ENCODE measurements at regions not wholly inside any gene's neighbourhood (a gene's known extent, or its start where the extent isn't known, plus 50 kb on each side); places are given as distances from the start of the nearest gene placed in this dataset.
"Not testable (repeated sequence)": the region's sequence is repeated elsewhere in the genome, so short reads cannot be mapped to it uniquely, and the experiment has no call there.

- Histone ChIP-seq H4K20me1 (no peaks in the 10 kb centered on the region), H3K4me1 (no peaks in the 10 kb centered on the region; a peak in 1 of 20 replicates), H3K9me3 (replicated peaks in 1 of 11) (peaks cover 8 to 26% (median 14%) of the 10 kb centered on the region in 11 experiments), H3K4me2 (no peak overlapping the region), H3K36me3 (no peaks in the 10 kb centered on the region), H3K27me3 (no peaks in the 10 kb centered on the region), H3K27ac (no peak overlapping the region), H3K9ac (no peak overlapping the region), H3K4me3 (no peak overlapping the region)
- TF ChIP-seq Cebpa-rat (IDR thresholded peaks at IDR 0.05): no peak
These were observed 98.4 kb upstream of the OR9G4 start for GRCh38 chr11:56846631-56847576.

DNA sequence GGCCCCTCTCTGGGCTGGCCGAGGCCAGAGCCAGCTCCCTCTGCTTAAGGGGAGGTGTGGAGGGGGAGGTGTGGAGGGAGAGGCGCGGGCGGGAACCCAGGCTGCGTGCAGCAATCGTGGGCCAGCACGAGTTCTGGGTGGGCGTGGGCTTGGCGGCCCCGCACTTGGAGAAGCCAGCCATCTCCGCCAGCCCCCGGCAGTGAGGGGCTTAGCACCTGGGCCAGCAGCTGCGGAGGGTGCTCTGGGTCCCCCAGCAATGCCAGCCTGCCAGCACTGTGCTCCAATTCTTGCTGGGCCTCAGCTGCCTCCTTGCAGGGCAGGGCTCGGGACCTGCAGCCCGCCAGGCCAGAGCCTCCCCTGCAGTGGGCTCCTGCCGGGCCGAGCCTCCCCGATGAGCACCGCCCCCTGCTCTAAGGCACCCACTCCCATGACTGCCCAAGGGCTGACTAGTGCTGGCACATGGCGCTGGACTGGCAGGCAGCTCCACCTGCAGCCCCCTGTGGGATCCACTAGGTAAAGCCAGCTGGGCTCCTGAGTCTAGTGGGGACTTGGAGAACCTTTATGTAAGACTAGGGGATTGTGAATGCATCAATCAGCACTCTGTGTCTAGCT lies 96.7 kb upstream of the OR9G4 start:
- H3K36me3 ChIP-seq: no peaks in the 10 kb centered on the region
- H3K27ac ChIP-seq: no peak overlapping the region

GRCh38 chr11:56843816-56844215 lies 95.3 kb upstream of the OR9G4 start:
- Histone ChIP-seq H4K20me1 (no peaks in the 10 kb centered on the region), H3K27me3 (no peaks in the 10 kb centered on the region), H3K4me3 (no peak overlapping the region), H3K27ac (no peak overlapping the region), H3K36me3 (no peaks in the 10 kb centered on the region), H3K9me3 (replicated peaks in 1 of 11) (peaks cover 0 to 11% (median 0%) of the 10 kb centered on the region in 11 experiments; a peak in 1 of 22 replicates), H3K4me2 (no peak overlapping the region), H3K4me1 (peaks cover 0 to 5% (median 0%) of the 10 kb centered on the region in 10 experiments; a peak in 1 of 20 replicates), H3K9ac (no peak overlapping the region)
- TF ChIP-seq Cebpa-rat (IDR thresholded peaks at IDR 0.05): no peak

More for the DNA sequence above, 96.7 kb upstream of the OR9G4 start:
- H3K4me2 ChIP-seq: no peak overlapping the region
- no peaks in the 10 kb centered on the region for H3K27me3 ChIP-seq
- H3K9ac ChIP-seq: no peak overlapping the region
- TF ChIP-seq Cebpa-rat (IDR thresholded peaks at IDR 0.05): no peak
- peaks cover 0 to 5% (median 0%) of the 10 kb centered on the region in 10 experiments; a peak in 1 of 20 replicates for H3K4me1 ChIP-seq
- peaks cover 0 to 11% (median 0%) of the 10 kb centered on the region in 11 experiments; a peak in 2 of 22 replicates for H3K9me3 ChIP-seq (replicated peaks in 1 of 11)
- H3K4me3 ChIP-seq: no peak overlapping the region
- H4K20me1 ChIP-seq: no peaks in the 10 kb centered on the region

DNA sequence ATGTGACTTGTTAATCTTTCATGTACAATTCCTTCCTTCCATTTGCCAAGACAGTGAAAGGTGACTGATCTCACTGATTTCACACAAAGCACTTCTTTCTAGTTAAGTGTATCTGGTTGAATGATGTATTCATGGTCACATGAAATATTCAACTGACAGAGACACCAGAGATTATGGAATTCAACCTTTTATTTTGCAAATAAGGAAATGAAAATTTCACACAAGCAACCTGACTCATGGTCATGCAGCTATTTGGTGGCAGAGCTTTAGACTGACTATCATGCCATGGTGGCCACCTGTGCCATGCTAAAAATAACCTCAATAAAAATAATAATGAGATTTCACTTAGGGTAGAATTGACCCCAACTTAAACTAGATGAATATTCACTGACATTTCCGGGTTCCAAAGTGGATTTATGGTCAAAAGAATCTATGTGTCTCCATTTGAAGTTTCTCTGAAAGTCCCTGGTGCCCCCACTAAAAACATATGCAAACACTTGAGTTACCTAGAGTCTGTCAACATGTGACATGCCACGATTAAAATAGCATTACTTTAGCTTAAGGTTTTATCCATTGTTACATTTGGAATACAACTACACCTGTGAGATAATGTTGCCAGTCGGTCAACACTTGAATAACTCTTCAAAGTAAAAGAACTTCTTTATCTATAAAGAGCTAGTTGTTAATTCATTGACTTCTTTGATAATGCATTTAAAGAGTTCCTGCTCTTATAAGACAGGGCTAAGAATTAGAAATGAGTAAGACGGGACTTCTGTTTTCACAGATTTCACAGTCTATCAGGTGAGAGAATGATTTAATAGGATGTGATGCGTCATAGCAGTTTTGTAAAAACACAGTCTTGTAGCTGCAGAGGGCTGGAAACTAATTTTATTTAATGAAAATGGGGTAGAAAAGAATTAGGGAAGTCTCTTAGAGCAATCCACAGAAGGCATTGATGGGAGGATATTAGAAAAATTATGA lies 94.6 kb upstream of the OR9G4 start:
- no peak overlapping the region for H3K9ac ChIP-seq
- H3K27me3 ChIP-seq: no peaks in the 10 kb centered on the region
- no peak overlapping the region for H3K27ac ChIP-seq
- H3K4me1 ChIP-seq: peaks cover 0 to 5% (median 0%) of the 10 kb centered on the region in 10 experiments; a peak in 1 of 20 replicates
- no peak for TF ChIP-seq Cebpa-rat (IDR thresholded peaks at IDR 0.05)
- H3K36me3 ChIP-seq: no peaks in the 10 kb centered on the region
- H3K4me2 ChIP-seq: no peak overlapping the region; a peak in 1 of 22 replicates
- peaks cover 0 to 11% (median 0%) of the 10 kb centered on the region in 11 experiments; a peak in 5 of 22 replicates for H3K9me3 ChIP-seq (replicated peaks in 1 of 11)
- H3K4me3 ChIP-seq: no peak overlapping the region
- no peaks in the 10 kb centered on the region for H4K20me1 ChIP-seq

- peaks cover 0 to 5% (median 0%) of the 10 kb centered on the region in 10 experiments; a peak in 1 of 20 replicates for H3K4me1 ChIP-seq
- H3K4me2 ChIP-seq: peak overlapping the region in 10 of 11 experiments; percentile 3 to 62 (median 12); a peak in 9 of 22 replicates
- H3K9me3 ChIP-seq (replicated peaks in 1 of 11): peaks cover 0 to 18% (median 0%) of the 10 kb centered on the region in 11 experiments; a peak in 7 of 22 replicates
- H3K4me3 ChIP-seq: no peak overlapping the region
- no peaks in the 10 kb centered on the region for H4K20me1 ChIP-seq
- TF ChIP-seq Cebpa-rat (IDR thresholded peaks at IDR 0.05): no peak
- no peaks in the 10 kb centered on the region for H3K27me3 ChIP-seq
- H3K9ac ChIP-seq: no peak overlapping the region
- H3K27ac ChIP-seq: no peak overlapping the region
- no peaks in the 10 kb centered on the region for H3K36me3 ChIP-seq
These were observed 92.8 kb upstream of the OR9G4 start for GRCh38 chr11:56841210-56841810.

DNA sequence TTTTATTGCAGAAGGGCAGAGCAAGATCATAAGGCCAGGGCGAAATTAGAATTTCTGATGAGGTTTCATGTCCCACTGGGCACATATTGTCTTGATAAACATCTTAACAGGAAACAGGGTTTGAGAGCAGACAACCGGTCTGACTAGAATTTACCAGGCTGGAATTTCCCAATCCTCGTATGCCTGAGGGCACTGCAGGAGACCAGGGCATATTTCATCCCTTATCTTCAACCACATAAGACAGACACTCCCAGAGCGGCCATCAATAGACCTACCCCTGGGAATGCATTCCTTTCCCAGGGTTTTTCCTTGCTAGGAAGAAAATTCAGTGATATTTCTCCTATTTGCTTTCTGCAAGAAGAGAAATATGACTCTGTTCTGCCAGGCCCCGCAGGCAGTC lies 78.9 kb upstream of the OR9G4 start:
- H3K27me3 ChIP-seq, H4K20me1 ChIP-seq, H3K36me3 ChIP-seq, H3K4me2 ChIP-seq, H3K4me3 ChIP-seq, H3K9ac ChIP-seq, H3K4me1 ChIP-seq, H3K27ac ChIP-seq: not testable (repeated sequence)
- H3K9me3 ChIP-seq (replicated peaks in 1 of 11): peaks cover 24 to 42% (median 37%) of the 10 kb centered on the region in 11 experiments

DNA sequence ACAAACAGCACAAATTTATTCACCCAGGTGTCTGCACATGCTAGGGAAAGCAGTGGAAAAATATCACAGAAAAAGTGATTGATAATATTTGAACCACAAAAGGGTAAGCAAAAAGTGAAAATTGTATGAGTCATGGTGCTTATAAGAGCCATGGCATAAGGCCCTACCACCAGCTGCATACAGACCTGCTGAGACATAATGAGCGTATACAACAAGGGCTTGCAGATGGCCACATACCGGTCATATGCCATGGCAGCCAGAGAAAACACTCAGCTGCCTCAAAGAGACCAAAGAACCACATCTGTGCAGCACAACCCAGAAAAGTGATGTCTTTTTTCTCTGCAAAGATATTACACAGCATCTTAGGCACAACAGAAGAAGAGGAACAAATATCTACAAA lies 71.4 kb upstream of the OR9G4 start:
- TF ChIP-seq Cebpa-rat (IDR thresholded peaks at IDR 0.05): no peak
- Histone ChIP-seq H3K4me1 (no peaks in the 10 kb centered on the region), H3K9me3 (replicated peaks in 1 of 11) (peaks cover 0 to 8% (median under 1%) of the 10 kb centered on the region in 11 experiments; a peak in 10 of 22 replicates), H3K4me3 (no peak overlapping the region), H3K36me3 (no peaks in the 10 kb centered on the region; a peak in 1 of 22 replicates), H3K27me3 (no peaks in the 10 kb centered on the region), H4K20me1 (no peaks in the 10 kb centered on the region), H3K4me2 (no peak overlapping the region), H3K27ac (no peak overlapping the region), H3K9ac (no peak overlapping the region)

GRCh38 chr11:56817661-56818060 lies 69.2 kb upstream of the OR9G4 start:
- Histone ChIP-seq H3K4me2 (no peak overlapping the region), H3K27me3 (no peaks in the 10 kb centered on the region), H3K4me3 (no peak overlapping the region), H3K4me1 (no peaks in the 10 kb centered on the region), H4K20me1 (no peaks in the 10 kb centered on the region), H3K27ac (no peak overlapping the region), H3K36me3 (no peaks in the 10 kb centered on the region), H3K9me3 (replicated peaks in 1 of 11) (no peaks in the 10 kb centered on the region), H3K9ac (no peak overlapping the region)
- TF ChIP-seq Cebpa-rat (IDR thresholded peaks at IDR 0.05): no peak
